ENCODE measurements at regions not wholly inside any gene's neighbourhood (a gene's known extent, or its start where the extent isn't known, plus 50 kb on each side); places are given as distances from the start of the nearest gene placed in this dataset.

- TF ChIP-seq CREB5 (CRISPR knock-in tag; IDR thresholded peaks at IDR 0.05; ENCODE audit: low read depth) (no peak), PPARA (CRISPR knock-in tag; IDR thresholded peaks at IDR 0.05; ENCODE audit: borderline replicate concordance) (no peak), ZFP30 (CRISPR knock-in tag; IDR thresholded peaks at IDR 0.05) (no peak), SNAI2 (CRISPR knock-in tag; IDR thresholded peaks at IDR 0.05) (no peak), ZNF70 (CRISPR knock-in tag; IDR thresholded peaks at IDR 0.05) (no peak), ARNTL (CRISPR knock-in tag; IDR thresholded peaks at IDR 0.05; ENCODE audit: borderline replicate concordance, low read depth) (no peak), BACH2 (CRISPR knock-in tag; IDR thresholded peaks at IDR 0.05; ENCODE audit: borderline replicate concordance) (no peak), ESRRG (CRISPR knock-in tag; IDR thresholded peaks at IDR 0.05) (no peak), OSR1 (CRISPR knock-in tag; IDR thresholded peaks at IDR 0.05) (no peak), TCF4 (CRISPR knock-in tag; IDR thresholded peaks at IDR 0.05; ENCODE audit: borderline replicate concordance) (no peak), ZNF8 (CRISPR knock-in tag; IDR thresholded peaks at IDR 0.05) (no peak), PATZ1 (CRISPR knock-in tag; IDR thresholded peaks at IDR 0.05; ENCODE audit: borderline replicate concordance) (no peak), ISL1 (CRISPR knock-in tag; IDR thresholded peaks at IDR 0.05) (no peak), ZFP3 (CRISPR knock-in tag; IDR thresholded peaks at IDR 0.05) (no peak), ZNF565 (CRISPR knock-in tag; conservative IDR thresholded peaks at IDR 0.05; ENCODE audit: low read depth) (no peak), RARB (CRISPR knock-in tag; IDR thresholded peaks at IDR 0.05) (no peak), POU6F1 (CRISPR knock-in tag; IDR thresholded peaks at IDR 0.05; ENCODE audit: borderline replicate concordance, low read depth) (no peak)
- TF ChIP-seq, protein P1, sequence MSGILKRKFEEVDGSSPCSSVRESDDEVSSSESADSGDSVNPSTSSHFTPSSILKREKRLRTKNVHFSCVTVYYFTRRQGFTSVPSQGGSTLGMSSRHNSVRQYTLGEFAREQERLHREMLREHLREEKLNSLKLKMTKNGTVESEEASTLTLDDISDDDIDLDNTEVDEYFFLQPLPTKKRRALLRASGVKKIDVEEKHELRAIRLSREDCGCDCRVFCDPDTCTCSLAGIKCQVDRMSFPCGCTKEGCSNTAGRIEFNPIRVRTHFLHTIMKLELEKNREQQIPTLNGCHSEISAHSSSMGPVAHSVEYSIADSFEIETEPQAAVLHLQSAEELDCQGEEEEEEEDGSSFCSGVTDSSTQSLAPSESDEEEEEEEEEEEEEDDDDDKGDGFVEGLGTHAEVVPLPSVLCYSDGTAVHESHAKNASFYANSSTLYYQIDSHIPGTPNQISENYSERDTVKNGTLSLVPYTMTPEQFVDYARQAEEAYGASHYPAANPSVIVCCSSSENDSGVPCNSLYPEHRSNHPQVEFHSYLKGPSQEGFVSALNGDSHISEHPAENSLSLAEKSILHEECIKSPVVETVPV (CRISPR knock-in tag; IDR thresholded peaks at IDR 0.05): no peak
- TF ChIP-seq, protein P2, sequence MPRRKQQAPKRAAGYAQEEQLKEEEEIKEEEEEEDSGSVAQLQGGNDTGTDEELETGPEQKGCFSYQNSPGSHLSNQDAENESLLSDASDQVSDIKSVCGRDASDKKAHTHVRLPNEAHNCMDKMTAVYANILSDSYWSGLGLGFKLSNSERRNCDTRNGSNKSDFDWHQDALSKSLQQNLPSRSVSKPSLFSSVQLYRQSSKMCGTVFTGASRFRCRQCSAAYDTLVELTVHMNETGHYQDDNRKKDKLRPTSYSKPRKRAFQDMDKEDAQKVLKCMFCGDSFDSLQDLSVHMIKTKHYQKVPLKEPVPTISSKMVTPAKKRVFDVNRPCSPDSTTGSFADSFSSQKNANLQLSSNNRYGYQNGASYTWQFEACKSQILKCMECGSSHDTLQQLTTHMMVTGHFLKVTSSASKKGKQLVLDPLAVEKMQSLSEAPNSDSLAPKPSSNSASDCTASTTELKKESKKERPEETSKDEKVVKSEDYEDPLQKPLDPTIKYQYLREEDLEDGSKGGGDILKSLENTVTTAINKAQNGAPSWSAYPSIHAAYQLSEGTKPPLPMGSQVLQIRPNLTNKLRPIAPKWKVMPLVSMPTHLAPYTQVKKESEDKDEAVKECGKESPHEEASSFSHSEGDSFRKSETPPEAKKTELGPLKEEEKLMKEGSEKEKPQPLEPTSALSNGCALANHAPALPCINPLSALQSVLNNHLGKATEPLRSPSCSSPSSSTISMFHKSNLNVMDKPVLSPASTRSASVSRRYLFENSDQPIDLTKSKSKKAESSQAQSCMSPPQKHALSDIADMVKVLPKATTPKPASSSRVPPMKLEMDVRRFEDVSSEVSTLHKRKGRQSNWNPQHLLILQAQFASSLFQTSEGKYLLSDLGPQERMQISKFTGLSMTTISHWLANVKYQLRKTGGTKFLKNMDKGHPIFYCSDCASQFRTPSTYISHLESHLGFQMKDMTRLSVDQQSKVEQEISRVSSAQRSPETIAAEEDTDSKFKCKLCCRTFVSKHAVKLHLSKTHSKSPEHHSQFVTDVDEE (CRISPR knock-in tag; IDR thresholded peaks at IDR 0.05): no peak
- no peak for ATAC-seq
These were observed 476.1 kb upstream of the DPP6 start for GRCh38 chr7:153576096-153576495.

DNA sequence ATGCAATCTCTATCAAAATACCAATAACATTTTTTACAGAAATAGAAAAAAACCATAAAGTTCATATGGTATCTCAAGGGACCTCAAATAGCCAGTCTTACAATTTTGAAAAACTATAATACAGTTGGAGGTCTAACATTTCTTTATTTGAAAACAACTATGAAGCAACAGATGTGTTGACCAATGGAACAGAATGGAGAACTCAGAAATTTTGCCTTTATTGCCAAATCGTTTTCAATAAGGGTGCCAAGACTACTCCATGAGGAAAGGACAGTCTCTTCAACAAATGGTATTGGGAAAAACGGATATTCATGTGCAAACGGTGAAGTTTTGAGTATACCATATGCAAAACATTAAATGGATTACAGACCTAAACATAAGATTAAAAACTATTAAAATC lies 470.8 kb upstream of the DPP6 start:
- no peak for ATAC-seq
- no peak for TF ChIP-seq OSR1 (CRISPR knock-in tag; IDR thresholded peaks at IDR 0.05)
- TF ChIP-seq TOX (CRISPR knock-in tag; IDR thresholded peaks at IDR 0.05; ENCODE audit: borderline replicate concordance): no peak
- no peak for TF ChIP-seq CSDC2 (CRISPR knock-in tag; IDR thresholded peaks at IDR 0.05)
- no peak for TF ChIP-seq CREB5 (CRISPR knock-in tag; IDR thresholded peaks at IDR 0.05; ENCODE audit: low read depth)
- TF ChIP-seq ESRRG (CRISPR knock-in tag; IDR thresholded peaks at IDR 0.05): no peak
- no peak for TF ChIP-seq PATZ1 (CRISPR knock-in tag; IDR thresholded peaks at IDR 0.05; ENCODE audit: borderline replicate concordance)
- no peak for TF ChIP-seq PPARA (CRISPR knock-in tag; IDR thresholded peaks at IDR 0.05; ENCODE audit: borderline replicate concordance)
- TF ChIP-seq ZNF8 (CRISPR knock-in tag; IDR thresholded peaks at IDR 0.05): no peak
- TF ChIP-seq POU6F1 (CRISPR knock-in tag; IDR thresholded peaks at IDR 0.05; ENCODE audit: borderline replicate concordance, low read depth): no peak
- TF ChIP-seq BACH2 (CRISPR knock-in tag; IDR thresholded peaks at IDR 0.05; ENCODE audit: borderline replicate concordance): no peak
- no peak for TF ChIP-seq GLIS3 (CRISPR knock-in tag; IDR thresholded peaks at IDR 0.05)
- no peak for TF ChIP-seq ZNF565 (CRISPR knock-in tag; conservative IDR thresholded peaks at IDR 0.05; ENCODE audit: low read depth)
- TF ChIP-seq SNAI2 (CRISPR knock-in tag; IDR thresholded peaks at IDR 0.05): no peak
- no peak for TF ChIP-seq ISL1 (CRISPR knock-in tag; IDR thresholded peaks at IDR 0.05)

Measured in SK-N-SH treated with all-trans-retinoic acid at 6 μM for 48 hours (cell line).